Endothelial cell (in vitro differentiated cells): ENCODE measurements at regions not wholly inside any gene's neighbourhood (a gene's known extent, or its start where the extent isn't known, plus 50 kb on each side); places are given as distances from the start of the nearest gene placed in this dataset.

Experiments used
- DNase-seq: peaks from one replicate; pipeline ENCODE4 v3.0.0; 2021; ENCODE audit warnings: low spot score
- H3K27ac Mint-ChIP-seq: one replicate; pipeline ENCODE4 v1.8.0; 2021; ENCODE audit warnings: mixed read lengths, inconsistent platforms; ENCODE audit not compliant: unreplicated experiment
- H3K27me3 Mint-ChIP-seq: one replicate; pipeline ENCODE4 v1.8.0; 2021; ENCODE audit warnings: mild to moderate bottlenecking, moderate library complexity, mixed read lengths, inconsistent platforms; ENCODE audit not compliant: unreplicated experiment
- H3K36me3 Mint-ChIP-seq: one replicate; pipeline ENCODE4 v1.8.0; 2021; ENCODE audit warnings: mild to moderate bottlenecking, low read depth, mixed read lengths, inconsistent platforms; ENCODE audit not compliant: unreplicated experiment
- H3K4me1 Mint-ChIP-seq: one replicate; pipeline ENCODE4 v1.8.0; 2021; ENCODE audit warnings: mild to moderate bottlenecking, mixed read lengths, inconsistent platforms; ENCODE audit not compliant: unreplicated experiment
- H3K4me3 Mint-ChIP-seq: one replicate; pipeline ENCODE4 v1.8.0; 2021; ENCODE audit warnings: mild to moderate bottlenecking, mixed read lengths, inconsistent platforms; ENCODE audit not compliant: unreplicated experiment
- H3K9me3 Mint-ChIP-seq: one replicate; pipeline ENCODE4 v1.8.0; 2021; ENCODE audit warnings: mixed read lengths, inconsistent platforms; ENCODE audit not compliant: unreplicated experiment
- CTCF ChIP-seq: fragments of 200-600 bp; sonication (generic); IDR thresholded peaks from one replicate; pipeline ENCODE4 v1.5.0; 2021; ENCODE audit warnings: antibody characterized with exemption; ENCODE audit not compliant: unreplicated experiment

GRCh38 chr10:123536176-123536845 lies 129.8 kb upstream of the GPR26 start:
- H3K27me3 Mint-ChIP-seq = peaks cover 2% of the 10 kb centered on the region
- H3K27ac Mint-ChIP-seq = no peak overlapping the region
- H3K4me1 Mint-ChIP-seq = peaks cover 8% of the 10 kb centered on the region
- DNase-seq = no peak
- H3K9me3 Mint-ChIP-seq = no peaks in the 10 kb centered on the region
- TF ChIP-seq CTCF = no peak
- H3K4me3 Mint-ChIP-seq = no peak overlapping the region
- H3K36me3 Mint-ChIP-seq = no peaks in the 10 kb centered on the region

- no peak for TF ChIP-seq CTCF
Measured at GRCh38 chr10:123537188-123537961, 128.8 kb upstream of the GPR26 start.

GRCh38 chr10:123538401-123539320 lies 127.5 kb upstream of the GPR26 start:
- Mint-ChIP-seq H3K27ac (no peak overlapping the region), H3K36me3 (no peaks in the 10 kb centered on the region), H3K4me1 (peaks cover 8% of the 10 kb centered on the region), H3K9me3 (no peaks in the 10 kb centered on the region), H3K4me3 (no peak overlapping the region), H3K27me3 (peaks cover 2% of the 10 kb centered on the region)
- TF ChIP-seq CTCF = no peak
- no peak for DNase-seq

More at GRCh38 chr10:123537188-123537961, 128.8 kb upstream of the GPR26 start:
- Mint-ChIP-seq H3K9me3 (no peaks in the 10 kb centered on the region), H3K4me1 (peaks cover 8% of the 10 kb centered on the region), H3K36me3 (no peaks in the 10 kb centered on the region), H3K27ac (no peak overlapping the region), H3K4me3 (no peak overlapping the region), H3K27me3 (peaks cover 2% of the 10 kb centered on the region)
- no peak for DNase-seq

GRCh38 chr10:123544986-123545385 lies 121.2 kb upstream of the GPR26 start:
- Mint-ChIP-seq H3K27ac (no peak overlapping the region), H3K36me3 (no peaks in the 10 kb centered on the region), H3K4me1 (no peaks in the 10 kb centered on the region), H3K27me3 (no peaks in the 10 kb centered on the region), H3K9me3 (no peaks in the 10 kb centered on the region), H3K4me3 (no peak overlapping the region)
- DNase-seq = no peak
- no peak for TF ChIP-seq CTCF
